Pancreas (tissue), 10 donors: ENCODE measurements at regions not wholly inside any gene's neighbourhood (a gene's known extent, or its start where the extent isn't known, plus 50 kb on each side); places are given as distances from the start of the nearest gene placed in this dataset.
"Not testable (repeated sequence)": the region's sequence is repeated elsewhere in the genome, so short reads cannot be mapped to it uniquely, and the experiment has no call there.

Source experiments
- ATAC-seq, 4 donors: fragments of 200-7000 bp; cut with Tn5 transposase; one replicate each; pipeline versions ENCODE4 v1.8.0 to v1.9.1; 2020; ENCODE audit warnings: mild to moderate bottlenecking in 4 of 4, moderate library complexity in 4 of 4
- DNase-seq, 6 donors: peaks; one replicate each; pipeline ENCODE4 v3.0.0-alpha.2; 2020
- FAIRE-seq: peaks from 2 replicates; lab custom pipeline; 2012; peaks lifted over from hg19 to GRCh38; lab: Jason Lieb, UNC
- H3K27ac ChIP-seq, 4 donors: fragments of 200-600 bp; sonication (generic); 1 replicate in 3 of 4; 2 replicates in 1 of 4; pipeline versions ENCODE4 v1.5.0 to v1.8.0; 2020
- H3K27me3 ChIP-seq, 4 donors: fragments of 200-600 bp; one replicate each; pipeline ENCODE4 v1.8.0; 2021
- H3K36me3 ChIP-seq, 3 donors: fragments of 200-600 bp; sonication (generic) in 1 of 3; one replicate each; pipeline versions ENCODE4 v1.5.0 to v1.8.0; 2020 to 2021
- H3K4me1 ChIP-seq, 3 donors: fragments of 200-600 bp; one replicate each; pipeline ENCODE4 v1.8.0; 2021
- H3K4me3 ChIP-seq, 4 donors: fragments of 200-600 bp; sonication (generic) in 2 of 4; one replicate each; pipeline versions ENCODE4 v1.5.0 to v1.8.0; 2020 to 2021
- H3K9me3 ChIP-seq, 4 donors: fragments of 200-600 bp; one replicate each; pipeline ENCODE4 v1.8.0; 2021
- WGBS, 2 donors: extraction: QIAGEN DNeasy Blood & Tissue Kit; methylation state at CpG; one replicate each; pipeline ENCODE4 v1.1.7; 2013; 5-methylcytosine and 5-hydroxymethylcytosine counted together
- intact Hi-C, 3 donors: fragments of 100-400 bp; cut with DNase I; formaldehyde crosslinking; loops; one replicate each; pipeline versions ENCODE4 v1.11.1 to v1.14.2; 2022
- TF ChIP-seq, protein P1 (sequence below), 4 donors: fragments of 200-600 bp; sonication (generic) in 3 of 4; IDR thresholded peaks; one replicate each; pipeline versions ENCODE4 v1.5.0 to v1.8.0; 2021; ENCODE audit warnings: antibody characterized with exemption in 4 of 4
- donor health status: healthy with polysubstance abuse.
- donor health status: DM: no; HTN: no; CAD: no; lungs with moderate emphysema.
- donor health status: DM: no; HTN: no; CAD: no.
- donor health status: control.
- donor health status: control.
- donor health status: Bipolar disorder and iron deficiency.
- donor health status: DM: yes; HTN: yes; CAD: no.
- donor health status: DM: no; HTN: no; CAD: no.
- donor health status: DM: no; HTN: no; CAD: no.
- donor health status: DM: yes; HTN: yes; CAD: no.

DNA sequence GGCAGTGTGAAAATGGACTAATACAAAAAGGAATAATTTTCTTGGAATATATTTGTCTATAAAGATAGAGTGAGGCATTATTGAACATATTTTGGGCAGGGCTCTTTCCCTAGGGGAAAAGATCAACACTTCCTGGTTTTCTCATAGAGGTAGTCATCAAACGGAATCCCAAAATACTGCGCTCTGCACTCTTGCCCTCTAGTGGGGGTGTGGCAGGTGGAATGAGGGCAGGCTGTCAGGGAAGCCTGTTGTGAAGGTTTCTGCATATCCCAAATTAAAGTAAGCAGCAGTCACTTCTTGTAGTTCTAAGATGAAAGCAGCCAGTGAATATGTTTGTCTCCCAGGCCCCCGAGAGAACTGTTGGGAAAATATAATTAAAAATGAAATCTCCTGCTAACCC, 666.8 kb upstream of the TMEM132C start:
- H3K9me3 ChIP-seq, result no peaks in the 10 kb centered on the region
- TF ChIP-seq, protein P1, sequence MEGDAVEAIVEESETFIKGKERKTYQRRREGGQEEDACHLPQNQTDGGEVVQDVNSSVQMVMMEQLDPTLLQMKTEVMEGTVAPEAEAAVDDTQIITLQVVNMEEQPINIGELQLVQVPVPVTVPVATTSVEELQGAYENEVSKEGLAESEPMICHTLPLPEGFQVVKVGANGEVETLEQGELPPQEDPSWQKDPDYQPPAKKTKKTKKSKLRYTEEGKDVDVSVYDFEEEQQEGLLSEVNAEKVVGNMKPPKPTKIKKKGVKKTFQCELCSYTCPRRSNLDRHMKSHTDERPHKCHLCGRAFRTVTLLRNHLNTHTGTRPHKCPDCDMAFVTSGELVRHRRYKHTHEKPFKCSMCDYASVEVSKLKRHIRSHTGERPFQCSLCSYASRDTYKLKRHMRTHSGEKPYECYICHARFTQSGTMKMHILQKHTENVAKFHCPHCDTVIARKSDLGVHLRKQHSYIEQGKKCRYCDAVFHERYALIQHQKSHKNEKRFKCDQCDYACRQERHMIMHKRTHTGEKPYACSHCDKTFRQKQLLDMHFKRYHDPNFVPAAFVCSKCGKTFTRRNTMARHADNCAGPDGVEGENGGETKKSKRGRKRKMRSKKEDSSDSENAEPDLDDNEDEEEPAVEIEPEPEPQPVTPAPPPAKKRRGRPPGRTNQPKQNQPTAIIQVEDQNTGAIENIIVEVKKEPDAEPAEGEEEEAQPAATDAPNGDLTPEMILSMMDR (IDR thresholded peaks at IDR 0.05), result no peak
- DNase-seq, result no peak
- no peak overlapping the region for H3K4me3 ChIP-seq
- WGBS, 2 donors, result 59 to 60% methylated on average over 3 of the region's 3 CpGs
- H3K27ac ChIP-seq, result no peak overlapping the region
- H3K36me3 ChIP-seq, result no peaks in the 10 kb centered on the region
- intact Hi-C loops, result no loop called here
- no peaks in the 10 kb centered on the region for H3K27me3 ChIP-seq
- no peaks in the 10 kb centered on the region for H3K4me1 ChIP-seq
- ATAC-seq, result no peak
- FAIRE-seq, result no peak

DNA sequence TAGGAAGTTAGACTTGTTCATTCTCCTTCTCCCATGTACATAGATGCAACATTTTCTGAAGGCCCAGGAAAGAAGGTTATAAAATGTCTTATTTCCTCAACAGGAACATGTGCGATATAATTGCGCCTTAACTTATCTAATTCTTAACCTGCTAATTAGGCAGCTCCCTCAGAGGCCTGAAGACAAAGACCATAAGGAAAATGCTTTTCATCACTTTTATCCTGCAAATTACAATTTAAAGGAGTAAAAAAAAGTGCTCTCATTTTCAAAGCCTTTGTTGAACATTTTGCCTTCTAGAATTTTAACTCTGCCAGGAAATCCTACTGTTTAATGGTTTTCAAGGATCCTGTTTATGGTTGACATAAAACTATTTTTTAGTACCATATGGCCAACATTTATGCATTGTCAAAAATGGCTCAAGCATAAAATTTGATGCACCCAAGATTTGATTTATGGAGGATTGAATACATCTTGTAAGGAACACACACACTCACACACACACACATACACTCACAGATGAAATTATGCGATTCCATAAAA, 660.4 kb upstream of the TMEM132C start:
- no peak for FAIRE-seq
- TF ChIP-seq, protein P1 (IDR thresholded peaks at IDR 0.05), result no peak

DNA sequence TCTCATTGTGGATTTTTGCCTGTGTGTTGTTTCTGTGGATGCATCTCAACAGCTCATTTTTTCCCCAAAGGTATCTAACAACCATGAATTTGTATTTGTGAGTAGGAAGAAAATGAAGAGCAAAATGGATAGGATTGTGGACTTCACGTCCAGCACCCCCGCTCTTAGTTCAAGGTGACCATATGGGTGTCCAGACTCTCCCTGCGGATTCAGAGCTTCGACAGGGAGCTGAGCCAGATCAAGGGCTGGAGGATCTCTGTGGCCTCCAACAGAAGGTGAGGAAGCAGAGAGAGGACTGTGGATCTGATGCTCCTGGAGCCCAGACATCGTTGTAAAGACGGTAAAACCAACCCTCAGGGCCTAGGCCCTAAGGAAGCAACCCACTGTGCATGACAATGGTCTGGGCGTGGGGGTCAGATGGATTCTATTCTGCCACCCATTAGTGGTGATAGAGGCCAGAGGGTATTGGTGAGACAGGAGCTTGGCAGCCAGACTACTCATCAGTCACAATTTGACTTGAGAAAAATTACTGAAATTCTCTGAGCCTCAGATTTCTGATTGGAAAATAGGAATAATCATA, 659.7 kb upstream of the TMEM132C start:
- no peak for FAIRE-seq
- H3K4me1 ChIP-seq, result no peaks in the 10 kb centered on the region
- WGBS, 2 donors, result 61 to 72% methylated on average over 7 of the region's 7 CpGs

More for the DNA sequence above, 660.4 kb upstream of the TMEM132C start:
- Histone ChIP-seq H3K27ac (no peak overlapping the region), H3K9me3 (no peaks in the 10 kb centered on the region), H3K4me1 (no peaks in the 10 kb centered on the region), H3K4me3 (no peak overlapping the region), H3K36me3 (no peaks in the 10 kb centered on the region), H3K27me3 (no peaks in the 10 kb centered on the region)
- WGBS, 2 donors, result 94 to 96% methylated on average over 3 of the region's 3 CpGs
- no peak for ATAC-seq
- no peak for DNase-seq
- intact Hi-C loops, result no loop called here

DNA sequence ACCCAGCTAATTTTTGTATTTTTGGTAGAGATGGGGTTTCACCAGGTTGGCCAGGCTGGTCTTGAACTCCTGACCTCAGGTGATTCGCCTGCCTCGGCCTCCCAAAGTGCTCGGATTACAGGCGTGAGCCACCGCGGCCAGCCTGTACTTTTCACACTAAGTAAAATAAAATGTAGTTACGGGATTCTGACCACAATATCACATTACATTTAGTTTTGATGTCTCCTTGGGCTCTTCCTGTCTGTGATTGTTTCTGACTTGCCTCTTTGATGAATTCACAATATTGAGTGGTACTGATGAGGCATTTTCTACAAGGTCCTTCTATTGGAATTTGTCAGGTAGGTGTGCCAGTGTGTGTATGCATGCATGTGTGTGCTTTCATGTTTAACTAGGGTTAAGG, 658.6 kb upstream of the TMEM132C start:
- H3K27me3 ChIP-seq, intact Hi-C loops, DNase-seq, H3K4me3 ChIP-seq, H3K9me3 ChIP-seq, H3K4me1 ChIP-seq, H3K36me3 ChIP-seq, ATAC-seq, FAIRE-seq, H3K27ac ChIP-seq: not testable (repeated sequence)
- 88 to 89% methylated on average over 7 of the region's 7 CpGs for WGBS, 2 donors

More for the DNA sequence above, 659.7 kb upstream of the TMEM132C start:
- intact Hi-C loops, result no loop called here
- H3K27ac ChIP-seq, result no peak overlapping the region
- DNase-seq, result no peak
- TF ChIP-seq, protein P1 (IDR thresholded peaks at IDR 0.05), result no peak
- ATAC-seq, result no peak
- no peaks in the 10 kb centered on the region for H3K36me3 ChIP-seq
- H3K27me3 ChIP-seq, result no peaks in the 10 kb centered on the region
- H3K9me3 ChIP-seq, result no peaks in the 10 kb centered on the region
- no peak overlapping the region for H3K4me3 ChIP-seq

DNA sequence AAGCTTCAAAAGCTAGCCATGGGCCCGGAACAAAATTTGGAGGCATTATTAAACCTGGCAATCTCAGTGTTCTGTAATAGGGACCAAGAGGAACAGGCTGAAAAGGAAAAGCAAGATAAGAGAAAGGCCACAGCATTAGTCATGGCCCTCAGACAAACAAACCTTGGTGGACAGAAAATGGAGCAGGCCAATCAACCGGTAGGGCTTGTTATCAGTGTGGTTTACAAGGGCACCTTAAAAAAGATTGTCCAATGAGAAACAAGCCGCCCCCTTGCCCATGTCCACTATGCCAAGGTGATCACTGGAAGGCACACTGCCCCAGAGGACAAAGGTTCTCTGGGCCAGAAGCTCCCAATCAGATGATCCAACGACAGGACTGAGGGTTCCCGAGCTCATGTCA, 653.9 kb upstream of the TMEM132C start:
- intact Hi-C loops, result no loop called here
- Histone ChIP-seq H3K27me3 (no peaks in the 10 kb centered on the region), H3K36me3 (no peaks in the 10 kb centered on the region), H3K4me1 (no peaks in the 10 kb centered on the region), H3K9me3 (no peaks in the 10 kb centered on the region), H3K4me3 (no peak overlapping the region), H3K27ac (no peak overlapping the region)
- FAIRE-seq, result no peak
- TF ChIP-seq, protein P1 (IDR thresholded peaks at IDR 0.05), result no peak
- peak in 4 of 6 donors; percentile 14 to 47 (median 18) for DNase-seq
- WGBS, 2 donors, result 41 to 48% methylated on average over 5 of the region's 5 CpGs
- peak in 1 of 4 donors; percentile 51 for ATAC-seq
